ENCODE measurements at regions not wholly inside any gene's neighbourhood (a gene's known extent, or its start where the extent isn't known, plus 50 kb on each side); places are given as distances from the start of the nearest gene placed in this dataset.

DNA sequence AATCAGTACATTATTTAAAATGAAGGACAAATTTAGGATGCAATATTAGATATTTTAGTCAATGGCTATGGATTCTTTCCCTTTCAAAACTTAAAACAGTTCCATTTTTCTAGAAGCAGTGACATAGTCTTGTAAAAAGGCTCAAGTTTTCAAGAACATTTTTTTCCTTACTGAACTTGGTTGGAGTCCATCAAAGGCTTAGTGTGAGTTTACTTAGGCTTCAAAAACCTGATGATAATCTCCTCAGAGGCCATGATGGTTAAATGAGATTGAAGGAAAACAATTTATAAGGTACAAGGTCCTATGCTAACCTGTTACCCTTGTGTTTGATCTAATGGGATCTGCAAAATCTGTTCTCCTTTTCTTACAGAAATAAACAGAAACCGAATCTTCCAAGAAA is 531.8 kb downstream of the UTRN start:
- Histone ChIP-seq H3K4me3 (no peak overlapping the region), H3K4me1 (ENCODE audit: control insufficient read depth in 1 of 2, low read depth in 2 of 2) (no peaks in the 10 kb centered on the region), H3K36me3 (no peaks in the 10 kb centered on the region), H3K27me3 (replicated peaks; ENCODE audit: insufficient read depth) (no peaks in the 10 kb centered on the region), H3K27ac (no peak overlapping the region), H3K9me3 (no peaks in the 10 kb centered on the region)
- no peak for ATAC-seq (ENCODE audit: insufficient number of reproducible peaks, low FRiP score, low read depth)
- no peak for DNase-seq (ENCODE audit: low spot score)
- TF ChIP-seq, protein P1, sequence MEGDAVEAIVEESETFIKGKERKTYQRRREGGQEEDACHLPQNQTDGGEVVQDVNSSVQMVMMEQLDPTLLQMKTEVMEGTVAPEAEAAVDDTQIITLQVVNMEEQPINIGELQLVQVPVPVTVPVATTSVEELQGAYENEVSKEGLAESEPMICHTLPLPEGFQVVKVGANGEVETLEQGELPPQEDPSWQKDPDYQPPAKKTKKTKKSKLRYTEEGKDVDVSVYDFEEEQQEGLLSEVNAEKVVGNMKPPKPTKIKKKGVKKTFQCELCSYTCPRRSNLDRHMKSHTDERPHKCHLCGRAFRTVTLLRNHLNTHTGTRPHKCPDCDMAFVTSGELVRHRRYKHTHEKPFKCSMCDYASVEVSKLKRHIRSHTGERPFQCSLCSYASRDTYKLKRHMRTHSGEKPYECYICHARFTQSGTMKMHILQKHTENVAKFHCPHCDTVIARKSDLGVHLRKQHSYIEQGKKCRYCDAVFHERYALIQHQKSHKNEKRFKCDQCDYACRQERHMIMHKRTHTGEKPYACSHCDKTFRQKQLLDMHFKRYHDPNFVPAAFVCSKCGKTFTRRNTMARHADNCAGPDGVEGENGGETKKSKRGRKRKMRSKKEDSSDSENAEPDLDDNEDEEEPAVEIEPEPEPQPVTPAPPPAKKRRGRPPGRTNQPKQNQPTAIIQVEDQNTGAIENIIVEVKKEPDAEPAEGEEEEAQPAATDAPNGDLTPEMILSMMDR (IDR thresholded peaks at IDR 0.05), result no peak

DNA sequence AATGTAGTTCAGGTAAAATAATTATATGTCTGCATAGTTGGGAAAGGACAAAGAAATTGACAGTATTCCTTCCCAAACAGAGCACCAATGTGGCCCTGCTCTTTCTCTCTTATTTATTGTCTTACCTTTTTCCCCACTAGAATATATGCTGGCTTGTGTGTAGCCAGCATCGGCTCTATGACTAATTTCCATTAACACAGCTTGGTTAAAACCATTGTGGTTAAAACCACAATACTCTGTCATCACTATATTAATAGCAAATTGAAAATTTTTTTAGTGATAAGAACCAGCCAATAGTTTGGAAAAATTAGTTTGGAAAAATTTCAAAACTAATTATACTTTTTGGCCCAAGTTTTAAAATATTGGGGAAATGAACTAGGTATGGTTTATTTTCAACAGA is 535.1 kb downstream of the UTRN start:
- H3K27me3 ChIP-seq (replicated peaks; ENCODE audit: insufficient read depth), result no peaks in the 10 kb centered on the region
- H3K27ac ChIP-seq, result no peak overlapping the region
- DNase-seq (ENCODE audit: low spot score), result no peak
- H3K4me1 ChIP-seq (ENCODE audit: control insufficient read depth in 1 of 2, low read depth in 2 of 2), result no peaks in the 10 kb centered on the region
- H3K9me3 ChIP-seq, result no peaks in the 10 kb centered on the region
- no peak for ATAC-seq (ENCODE audit: insufficient number of reproducible peaks, low FRiP score, low read depth)
- TF ChIP-seq, protein P1 (IDR thresholded peaks at IDR 0.05), result no peak
- H3K4me3 ChIP-seq, result no peak overlapping the region
- H3K36me3 ChIP-seq, result no peaks in the 10 kb centered on the region

DNA sequence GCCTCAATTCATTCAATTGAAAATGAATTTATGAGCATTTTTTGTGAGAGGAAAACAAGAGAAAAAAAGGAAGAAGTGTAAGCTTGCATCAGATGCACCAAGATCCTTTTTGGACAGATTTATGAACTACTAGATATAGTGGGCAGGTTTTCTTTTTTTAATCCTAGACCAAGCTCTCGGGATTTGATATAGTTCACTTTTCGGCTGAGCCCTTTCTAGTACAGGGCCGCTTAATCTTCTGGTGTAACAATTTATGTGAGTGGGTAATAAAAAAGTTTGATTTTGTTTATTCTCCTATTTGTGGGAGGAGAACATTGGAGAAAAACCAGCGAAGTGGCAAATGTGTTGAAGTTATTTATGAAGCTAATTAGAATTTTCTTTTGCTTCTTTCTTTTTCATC is 538.0 kb downstream of the UTRN start:
- H3K36me3 ChIP-seq, result no peaks in the 10 kb centered on the region
- H3K9me3 ChIP-seq, result no peaks in the 10 kb centered on the region
- no peak for DNase-seq (ENCODE audit: low spot score)
- TF ChIP-seq, protein P1 (IDR thresholded peaks at IDR 0.05), result no peak
- no peaks in the 10 kb centered on the region for H3K4me1 ChIP-seq (ENCODE audit: control insufficient read depth in 1 of 2, low read depth in 2 of 2)
- H3K4me3 ChIP-seq, result no peak overlapping the region
- ATAC-seq (ENCODE audit: insufficient number of reproducible peaks, low FRiP score, low read depth), result no peak
- H3K27ac ChIP-seq, result no peak overlapping the region
- no peaks in the 10 kb centered on the region for H3K27me3 ChIP-seq (replicated peaks; ENCODE audit: insufficient read depth)

DNA sequence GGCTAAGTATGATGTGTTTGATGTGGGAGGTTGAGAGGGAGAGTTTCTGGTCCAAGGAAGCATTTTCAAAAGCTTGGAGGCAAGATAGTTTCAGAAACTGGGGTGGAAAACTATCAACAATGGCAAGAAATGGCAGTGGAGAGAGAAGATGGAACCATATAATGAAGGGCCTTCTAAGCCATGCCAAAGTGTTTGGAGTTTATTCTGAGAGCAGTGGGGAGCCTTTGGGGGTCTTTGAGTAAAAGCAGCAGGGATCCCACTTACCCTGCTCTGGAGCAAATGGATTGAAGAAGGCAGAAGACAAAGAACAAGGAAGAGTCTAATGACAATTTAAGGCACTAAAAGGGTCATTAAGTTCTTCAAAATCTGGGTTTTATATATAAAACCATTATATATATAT is 538.9 kb downstream of the UTRN start:
- DNase-seq (ENCODE audit: low spot score) (no peak), ATAC-seq (ENCODE audit: insufficient number of reproducible peaks, low FRiP score, low read depth) (no peak)
- Histone ChIP-seq H3K27me3 (replicated peaks; ENCODE audit: insufficient read depth) (no peaks in the 10 kb centered on the region), H3K36me3 (no peaks in the 10 kb centered on the region), H3K27ac (no peak overlapping the region), H3K4me3 (no peak overlapping the region), H3K9me3 (no peaks in the 10 kb centered on the region), H3K4me1 (ENCODE audit: control insufficient read depth in 1 of 2, low read depth in 2 of 2) (no peaks in the 10 kb centered on the region)
- TF ChIP-seq, protein P1 (IDR thresholded peaks at IDR 0.05), result no peak

DNA sequence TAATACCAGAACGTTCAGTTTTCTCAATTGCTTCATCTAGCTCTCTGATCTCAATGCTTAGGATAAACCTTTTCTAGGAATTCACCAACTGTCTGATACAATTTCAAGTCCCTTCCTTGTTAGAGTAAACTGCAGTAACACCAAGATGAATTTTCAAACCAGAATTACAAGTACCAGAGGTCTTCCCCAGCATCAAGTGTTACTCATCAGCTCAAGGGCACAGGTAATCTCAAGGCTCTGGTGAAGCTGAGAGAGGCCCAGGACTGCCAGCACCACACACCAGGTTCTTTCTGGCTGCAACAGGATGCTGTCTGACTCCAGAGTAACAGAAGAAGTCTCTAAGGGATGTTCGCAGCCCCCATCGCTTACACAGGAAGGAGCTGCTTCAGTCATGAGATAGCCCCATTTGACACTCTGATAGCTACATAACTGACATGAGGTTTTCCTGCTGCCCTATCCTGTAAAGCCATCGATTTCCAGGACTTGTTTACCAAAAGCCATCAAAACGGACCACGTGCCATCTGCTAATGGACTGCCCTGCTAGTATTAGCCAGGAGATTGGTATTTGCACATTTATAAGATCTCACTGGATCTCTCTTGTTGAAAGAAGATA is 549.4 kb downstream of the UTRN start:
- Histone ChIP-seq H3K27ac (no peak overlapping the region), H3K27me3 (replicated peaks; ENCODE audit: insufficient read depth) (no peaks in the 10 kb centered on the region), H3K4me3 (no peak overlapping the region), H3K36me3 (peaks cover 21% of the 10 kb centered on the region), H3K9me3 (no peaks in the 10 kb centered on the region), H3K4me1 (ENCODE audit: control insufficient read depth in 1 of 2, low read depth in 2 of 2) (no peaks in the 10 kb centered on the region)
- ATAC-seq (ENCODE audit: insufficient number of reproducible peaks, low FRiP score, low read depth) (no peak), DNase-seq (ENCODE audit: low spot score) (no peak)
- TF ChIP-seq, protein P1 (IDR thresholded peaks at IDR 0.05), result no peak
